Activated CD4-positive, alpha-beta memory T cell treated with anti-CD3 and anti-CD28 coated beads for 36 hours (primary cell): ENCODE measurements at regions not wholly inside any gene's neighbourhood (a gene's known extent, or its start where the extent isn't known, plus 50 kb on each side); places are given as distances from the start of the nearest gene placed in this dataset.

Source experiments
- CTCF ChIA-PET: fragments of 350-600 bp; sonication (Branson Sonifier 250); formaldehyde crosslinking; loops from one replicate; lab custom pipeline; 2021; ENCODE audit warnings: antibody characterized with exemption, inconsistent platforms; lab: Charles Lee
- POLR2A ChIA-PET: fragments of 350-600 bp; sonication (Branson Sonifier 250); formaldehyde crosslinking; loops from one replicate; lab custom pipeline; 2021; ENCODE audit warnings: antibody characterized with exemption; lab: Charles Lee
- DNase-seq: peaks from one replicate; pipeline ENCODE4 v3.0.0-alpha.2; 2020
- H3K27ac Mint-ChIP-seq: one replicate; pipeline ENCODE4 v1.8.0; 2021; ENCODE audit warnings: mixed read lengths
- H3K27me3 Mint-ChIP-seq: one replicate; pipeline ENCODE4 v1.8.0; 2021; ENCODE audit warnings: mixed read lengths
- H3K36me3 Mint-ChIP-seq: one replicate; pipeline ENCODE4 v1.8.0; 2021; ENCODE audit warnings: mixed read lengths
- H3K4me1 Mint-ChIP-seq: one replicate; pipeline ENCODE4 v1.8.0; 2021; ENCODE audit warnings: low read depth, mixed read lengths
- H3K4me3 Mint-ChIP-seq: one replicate; pipeline ENCODE4 v1.8.0; 2021; ENCODE audit warnings: mild to moderate bottlenecking, mixed read lengths
- H3K9me3 Mint-ChIP-seq: one replicate; pipeline ENCODE4 v1.8.0; 2021; ENCODE audit warnings: mixed read lengths
- intact Hi-C: fragments of 100-400 bp; cut with micrococcal nuclease; formaldehyde crosslinking; loops from one replicate; pipeline ENCODE4 v1.15.1; 2023

DNA sequence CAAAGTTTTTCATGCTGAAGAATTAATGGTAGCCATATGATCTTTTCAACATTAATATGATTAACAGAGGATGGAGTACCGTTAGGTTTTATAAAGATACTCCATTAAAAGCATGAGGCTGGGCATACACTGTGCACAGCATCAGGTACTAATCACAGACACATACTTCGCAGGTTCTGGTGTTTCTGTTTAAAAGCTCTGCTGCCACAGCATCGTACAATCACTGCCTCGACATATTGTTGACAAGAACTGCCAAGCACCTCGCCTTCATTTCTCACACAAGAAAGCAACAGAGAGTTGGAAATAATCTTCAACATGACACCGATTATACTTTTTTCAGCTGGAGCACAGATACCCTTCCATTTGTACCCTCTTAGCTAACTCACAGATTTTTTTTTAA, 753.4 kb upstream of the FAM241A start:
- H3K27me3 Mint-ChIP-seq = no peaks in the 10 kb centered on the region
- no peaks in the 10 kb centered on the region for H3K36me3 Mint-ChIP-seq
- POLR2A ChIA-PET = no interaction called here
- no peak overlapping the region for H3K4me3 Mint-ChIP-seq
- DNase-seq = no peak
- H3K4me1 Mint-ChIP-seq = no peaks in the 10 kb centered on the region
- no peak overlapping the region for H3K27ac Mint-ChIP-seq
- intact Hi-C loops = no loop called here
- H3K9me3 Mint-ChIP-seq = peaks cover 14% of the 10 kb centered on the region
- CTCF ChIA-PET = no interaction called here

DNA sequence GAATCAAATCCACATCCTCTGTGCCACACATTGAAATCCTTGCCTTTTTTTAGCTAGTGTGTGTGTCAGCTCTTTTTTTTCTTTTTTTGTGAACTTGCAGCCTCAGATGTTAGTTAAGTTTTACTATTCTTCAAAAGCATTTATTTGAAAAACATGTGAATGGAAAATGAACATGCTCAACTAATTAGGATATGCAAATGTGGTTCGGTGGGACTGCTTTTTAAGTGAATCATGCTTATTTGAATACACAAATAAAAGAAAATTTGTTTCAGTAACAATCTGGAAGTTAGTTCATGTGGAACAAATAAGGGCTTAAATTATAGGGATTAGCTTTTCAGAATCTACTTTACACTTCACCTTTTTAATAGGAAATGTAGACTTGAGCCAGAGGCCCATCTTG, 751.5 kb upstream of the FAM241A start:
- Mint-ChIP-seq H3K9me3 (peaks cover 10% of the 10 kb centered on the region), H3K4me1 (no peaks in the 10 kb centered on the region), H3K27ac (no peak overlapping the region), H3K36me3 (no peaks in the 10 kb centered on the region), H3K27me3 (no peaks in the 10 kb centered on the region), H3K4me3 (no peak overlapping the region)
- DNase-seq = no peak
- POLR2A ChIA-PET = no interaction called here
- CTCF ChIA-PET = no interaction called here
- intact Hi-C loops = no loop called here

DNA sequence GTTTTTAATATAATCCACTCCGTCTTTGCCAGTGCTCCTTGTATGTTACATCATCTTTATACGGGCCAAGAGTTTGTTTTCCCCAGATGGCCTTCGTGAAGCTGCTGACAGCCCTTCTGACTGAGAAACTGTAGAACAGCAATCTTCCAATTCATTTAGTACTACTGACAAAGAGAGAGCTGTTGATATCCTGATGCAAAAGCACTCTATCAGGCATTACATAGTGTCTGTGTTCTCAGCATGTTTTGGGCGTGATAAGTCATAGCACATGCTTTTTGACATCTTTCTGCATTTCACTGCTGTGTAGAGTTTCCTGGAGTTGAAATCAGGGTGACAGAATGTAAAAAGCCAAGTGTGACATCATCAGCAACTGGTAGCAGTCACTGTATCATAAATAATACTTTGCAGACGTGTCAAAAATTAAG, 746.3 kb upstream of the FAM241A start:
- ChIA-PET CTCF (no interaction called here), POLR2A (no interaction called here)
- Mint-ChIP-seq H3K27ac (no peak overlapping the region), H3K4me3 (no peak overlapping the region), H3K27me3 (no peaks in the 10 kb centered on the region), H3K9me3 (peaks cover 2% of the 10 kb centered on the region), H3K36me3 (no peaks in the 10 kb centered on the region), H3K4me1 (no peaks in the 10 kb centered on the region)
- DNase-seq = no peak
- intact Hi-C loops = no loop called here

DNA sequence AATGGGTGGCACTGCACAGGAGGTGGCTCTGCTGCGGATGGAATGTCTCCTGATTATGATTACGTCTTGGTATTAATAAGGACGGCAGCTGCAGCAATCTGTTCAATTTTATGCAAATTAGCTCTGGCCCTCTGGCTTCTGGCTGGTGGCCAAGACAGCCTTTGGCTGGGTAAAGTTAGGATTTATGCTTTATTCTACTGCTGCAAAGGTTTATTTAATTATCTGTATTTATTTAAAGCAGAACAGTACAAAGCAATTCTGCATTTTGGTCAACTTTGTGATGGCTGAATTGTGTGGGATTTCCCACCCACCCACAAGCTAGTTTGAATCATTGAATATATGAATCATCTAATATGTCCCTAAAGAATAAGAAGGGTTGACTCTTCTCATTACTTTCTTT, 745.6 kb upstream of the FAM241A start:
- Mint-ChIP-seq H3K4me1 (no peaks in the 10 kb centered on the region), H3K36me3 (no peaks in the 10 kb centered on the region), H3K4me3 (no peak overlapping the region), H3K9me3 (peaks cover 2% of the 10 kb centered on the region), H3K27ac (no peak overlapping the region), H3K27me3 (no peaks in the 10 kb centered on the region)
- ChIA-PET POLR2A (no interaction called here), CTCF (no interaction called here)
- no peak for DNase-seq
- intact Hi-C loops = no loop called here

DNA sequence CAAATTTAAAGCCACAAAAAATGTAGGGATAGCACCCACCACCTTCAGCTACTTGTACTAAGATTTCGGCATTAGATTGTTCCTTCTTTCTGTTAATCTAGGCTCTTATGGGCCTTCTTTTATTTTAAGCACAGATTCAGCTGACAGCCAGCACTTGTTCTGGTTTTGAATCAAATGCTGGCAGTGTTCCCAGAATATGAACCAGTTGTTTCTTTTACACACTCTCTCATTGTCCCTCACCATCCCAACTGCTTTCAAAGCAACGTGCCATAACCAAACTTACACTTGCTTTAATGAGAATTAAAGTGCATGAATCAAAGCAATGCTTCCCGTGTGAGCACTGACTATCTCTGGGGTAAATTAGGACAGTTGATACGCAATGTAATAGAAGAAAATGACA, 744.5 kb upstream of the FAM241A start:
- H3K27ac Mint-ChIP-seq = no peak overlapping the region
- DNase-seq = no peak
- ChIA-PET CTCF (no interaction called here), POLR2A (no interaction called here)
- intact Hi-C loops = no loop called here
- no peaks in the 10 kb centered on the region for H3K27me3 Mint-ChIP-seq
- peaks cover 2% of the 10 kb centered on the region for H3K9me3 Mint-ChIP-seq
- no peaks in the 10 kb centered on the region for H3K36me3 Mint-ChIP-seq
- H3K4me3 Mint-ChIP-seq = no peak overlapping the region
- no peaks in the 10 kb centered on the region for H3K4me1 Mint-ChIP-seq

DNA sequence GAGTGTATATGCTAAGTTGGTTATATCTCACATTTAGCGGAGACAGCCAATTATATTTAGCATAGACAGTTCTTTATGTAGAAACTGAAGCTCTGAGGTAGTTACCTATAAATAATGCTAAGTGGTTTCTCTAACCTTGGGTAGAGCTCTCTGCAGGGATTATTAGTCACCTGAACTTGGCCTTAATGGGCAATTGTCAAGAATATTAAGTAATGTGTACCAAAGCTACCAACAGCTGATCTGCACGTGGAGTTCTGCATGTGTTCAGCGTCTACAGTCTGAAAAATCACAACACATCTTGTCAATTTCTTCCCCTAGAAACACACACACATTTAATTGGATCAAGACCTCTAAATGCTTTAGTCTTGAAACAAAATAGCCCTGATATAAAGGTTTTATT, 740.6 kb upstream of the FAM241A start:
- Mint-ChIP-seq H3K27me3 (no peaks in the 10 kb centered on the region), H3K9me3 (peaks cover 11% of the 10 kb centered on the region), H3K27ac (no peak overlapping the region), H3K4me1 (no peaks in the 10 kb centered on the region), H3K4me3 (no peak overlapping the region), H3K36me3 (no peaks in the 10 kb centered on the region)
- DNase-seq = no peak
- ChIA-PET POLR2A (no interaction called here), CTCF (no interaction called here)
- intact Hi-C loops = no loop called here

DNA sequence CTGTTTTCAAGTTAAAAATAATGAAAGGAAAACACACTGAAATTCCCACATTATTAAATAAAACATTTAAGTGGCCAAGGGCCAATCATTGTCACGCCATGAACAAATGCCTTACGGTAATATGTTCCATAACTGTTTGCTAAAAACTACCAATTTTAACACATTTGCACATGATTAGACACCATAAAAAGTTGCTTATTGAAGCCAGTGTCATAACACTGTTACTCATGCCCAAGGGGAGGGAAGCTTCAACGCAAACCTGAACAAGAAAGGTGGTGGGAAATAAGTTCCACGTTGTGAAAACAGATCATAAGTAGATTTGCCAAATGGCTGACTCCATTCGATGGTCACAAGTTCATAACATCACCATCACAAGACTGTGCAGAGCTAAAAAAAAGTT, 739.3 kb upstream of the FAM241A start:
- H3K27ac Mint-ChIP-seq = no peak overlapping the region
- no peaks in the 10 kb centered on the region for H3K36me3 Mint-ChIP-seq
- CTCF ChIA-PET = no interaction called here

DNA sequence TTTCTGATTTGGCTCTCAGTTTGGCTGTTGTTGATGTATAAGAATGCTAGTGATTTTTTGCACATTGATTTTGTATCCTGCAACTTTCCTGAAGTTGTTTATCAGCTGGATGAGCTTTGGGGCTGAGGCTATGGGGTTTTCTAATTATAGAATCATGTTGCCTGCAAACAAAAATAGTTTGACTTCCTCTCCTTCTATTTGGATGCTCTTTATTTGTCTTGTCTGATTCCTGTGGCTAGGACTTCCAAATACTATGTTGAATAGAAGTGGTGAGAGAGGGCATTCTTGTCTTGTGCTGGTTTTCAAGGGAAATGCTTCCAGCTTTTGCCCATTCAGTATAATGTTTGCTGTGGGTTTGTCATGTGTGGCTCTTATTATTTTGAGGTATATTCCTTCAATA, 734.7 kb upstream of the FAM241A start:
- Mint-ChIP-seq H3K27ac (no peak overlapping the region), H3K27me3 (no peaks in the 10 kb centered on the region), H3K4me3 (no peak overlapping the region), H3K9me3 (peaks cover 24% of the 10 kb centered on the region), H3K36me3 (no peaks in the 10 kb centered on the region), H3K4me1 (no peaks in the 10 kb centered on the region)
- POLR2A ChIA-PET = no interaction called here
- no peak for DNase-seq
- CTCF ChIA-PET = no interaction called here
- intact Hi-C loops = no loop called here

More for the DNA sequence above, 739.3 kb upstream of the FAM241A start:
- POLR2A ChIA-PET = no interaction called here
- DNase-seq = no peak
- Mint-ChIP-seq H3K27me3 (no peaks in the 10 kb centered on the region), H3K9me3 (peaks cover 17% of the 10 kb centered on the region), H3K4me3 (no peak overlapping the region), H3K4me1 (no peaks in the 10 kb centered on the region)
- intact Hi-C loops = no loop called here

DNA sequence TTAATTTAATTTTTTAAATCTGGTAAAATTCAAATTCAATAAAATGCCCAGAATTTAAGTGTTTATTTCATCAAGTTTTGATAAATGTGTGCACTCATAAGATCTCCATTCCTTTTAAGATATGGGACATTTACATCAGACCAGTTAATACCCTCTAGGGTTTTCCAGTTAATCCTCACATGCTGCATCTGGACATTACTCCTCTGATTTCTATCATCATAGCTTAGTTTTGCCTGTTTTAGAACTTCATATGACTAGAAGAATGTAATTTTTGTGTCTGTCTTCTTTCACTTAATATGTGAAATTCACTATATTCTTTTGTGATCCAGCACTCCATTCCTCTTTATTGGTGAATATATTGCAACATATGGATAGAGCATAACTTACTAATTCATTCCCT, 727.7 kb upstream of the FAM241A start:
- Mint-ChIP-seq H3K9me3 (peaks cover 7% of the 10 kb centered on the region), H3K27me3 (no peaks in the 10 kb centered on the region), H3K36me3 (no peaks in the 10 kb centered on the region), H3K4me3 (no peak overlapping the region), H3K4me1 (no peaks in the 10 kb centered on the region), H3K27ac (no peak overlapping the region)
- CTCF ChIA-PET = no interaction called here
- POLR2A ChIA-PET = no interaction called here
- intact Hi-C loops = no loop called here
- DNase-seq = no peak

DNA sequence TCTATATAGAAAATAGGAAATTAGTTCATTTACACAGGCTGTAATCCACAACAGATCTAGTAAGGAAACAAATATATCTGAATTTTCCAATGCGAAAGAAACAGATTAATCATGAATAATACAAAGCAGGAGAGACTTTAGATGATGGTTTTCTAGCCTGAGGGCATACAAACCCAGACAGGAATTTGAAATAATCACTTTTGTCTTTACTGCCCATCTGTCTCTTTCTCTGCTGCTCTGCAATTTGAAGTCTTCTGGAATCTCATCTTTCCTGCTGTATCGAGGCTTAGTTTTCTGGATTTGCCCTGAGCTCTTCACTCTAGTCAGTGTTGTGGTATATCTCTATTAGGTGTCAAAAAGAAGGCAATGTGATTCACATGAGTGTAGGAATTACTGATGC, 711.8 kb upstream of the FAM241A start:
- H3K27me3 Mint-ChIP-seq = no peaks in the 10 kb centered on the region
- POLR2A ChIA-PET = no interaction called here
- intact Hi-C loops = no loop called here
- no peak overlapping the region for H3K4me3 Mint-ChIP-seq
- H3K9me3 Mint-ChIP-seq = peaks cover 8% of the 10 kb centered on the region
- no peak overlapping the region for H3K27ac Mint-ChIP-seq
- no peak for DNase-seq
- H3K36me3 Mint-ChIP-seq = no peaks in the 10 kb centered on the region
- CTCF ChIA-PET = no interaction called here
- no peaks in the 10 kb centered on the region for H3K4me1 Mint-ChIP-seq

DNA sequence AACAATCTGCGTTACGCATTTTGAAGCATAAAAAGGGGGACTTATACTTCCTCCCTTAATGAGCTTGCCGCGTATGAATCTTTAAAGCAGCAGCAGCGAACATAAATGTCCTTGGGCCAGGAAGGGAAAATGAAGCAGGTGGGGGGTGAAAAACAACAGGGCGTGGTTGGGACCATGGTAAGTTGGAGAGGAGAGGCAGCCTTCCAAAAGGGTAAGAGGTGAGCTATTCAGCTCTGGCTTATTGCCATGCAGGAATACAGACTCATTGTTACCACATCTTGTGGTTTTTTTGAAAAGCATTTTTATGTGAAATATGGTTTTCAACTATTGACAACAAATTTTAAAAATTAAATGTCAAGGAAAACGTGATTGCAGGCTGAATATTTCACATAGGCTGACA, 710.7 kb upstream of the FAM241A start:
- no peaks in the 10 kb centered on the region for H3K36me3 Mint-ChIP-seq
- ChIA-PET POLR2A (no interaction called here), CTCF (no interaction called here)
- no peak for DNase-seq
- no peaks in the 10 kb centered on the region for H3K4me1 Mint-ChIP-seq
- H3K27me3 Mint-ChIP-seq = no peaks in the 10 kb centered on the region
- intact Hi-C loops = no loop called here
- peaks cover 8% of the 10 kb centered on the region for H3K9me3 Mint-ChIP-seq
- H3K27ac Mint-ChIP-seq = no peak overlapping the region
- H3K4me3 Mint-ChIP-seq = no peak overlapping the region

DNA sequence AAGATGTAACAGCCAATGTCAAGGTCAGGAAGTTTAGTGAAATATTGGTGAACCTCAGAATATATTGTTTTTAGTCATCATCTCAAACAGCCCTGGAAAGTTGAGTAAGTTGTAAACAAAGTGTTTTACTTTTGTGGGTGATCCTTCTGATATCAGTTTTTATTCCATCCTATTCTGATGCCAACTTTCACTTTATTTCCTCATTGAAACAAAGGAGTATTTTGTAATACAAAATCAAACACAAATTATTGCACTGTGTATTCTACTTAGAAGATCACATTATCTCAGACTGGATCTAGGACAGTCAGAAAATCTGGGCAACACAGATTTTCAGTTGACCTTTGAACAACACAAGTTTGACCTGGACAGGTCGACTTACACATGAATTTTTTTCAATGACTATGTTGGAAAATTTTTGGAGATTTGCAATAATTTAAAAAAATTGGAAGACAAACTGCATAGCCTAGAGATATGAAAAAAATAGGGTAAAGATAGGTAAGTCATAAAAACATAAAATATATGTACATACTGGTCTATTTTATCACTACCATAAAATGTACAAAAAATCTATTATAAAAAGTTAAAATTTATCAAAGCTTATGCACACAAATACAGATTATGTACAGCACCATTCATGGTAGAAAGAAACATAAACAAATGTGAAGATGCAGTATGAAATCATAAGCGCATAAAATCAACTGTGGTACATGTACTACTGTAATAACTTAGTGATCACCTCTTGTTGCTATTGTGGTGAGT, 709.1 kb upstream of the FAM241A start:
- no peak for DNase-seq
- H3K27ac Mint-ChIP-seq = no peak overlapping the region
- POLR2A ChIA-PET = no interaction called here
- no peaks in the 10 kb centered on the region for H3K4me1 Mint-ChIP-seq
- no peaks in the 10 kb centered on the region for H3K36me3 Mint-ChIP-seq
- intact Hi-C loops = no loop called here
- no peak overlapping the region for H3K4me3 Mint-ChIP-seq
- CTCF ChIA-PET = no interaction called here
- peaks cover 9% of the 10 kb centered on the region for H3K9me3 Mint-ChIP-seq
- no peaks in the 10 kb centered on the region for H3K27me3 Mint-ChIP-seq

DNA sequence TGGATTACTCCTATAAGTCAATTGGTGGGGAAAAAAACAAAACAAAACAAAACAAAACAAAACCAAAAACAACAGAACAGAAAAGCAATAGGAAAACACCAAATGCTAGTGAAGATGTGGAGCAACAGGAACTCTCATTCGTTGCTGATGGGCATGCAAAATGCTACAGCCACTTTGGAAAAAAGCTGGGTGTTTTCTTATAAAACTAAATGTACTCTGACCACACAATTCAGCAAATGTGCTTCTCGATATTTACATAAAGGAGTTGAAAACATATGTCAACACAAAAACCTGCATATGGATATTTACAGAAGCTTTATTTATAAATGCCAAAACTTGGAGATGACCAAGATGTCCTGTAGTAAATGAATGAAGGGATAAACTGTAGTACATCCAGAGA, 703.6 kb upstream of the FAM241A start:
- ChIA-PET POLR2A (no interaction called here), CTCF (no interaction called here)
- Mint-ChIP-seq H3K27ac (no peak overlapping the region), H3K36me3 (no peaks in the 10 kb centered on the region), H3K4me3 (no peak overlapping the region), H3K9me3 (peaks cover 10% of the 10 kb centered on the region), H3K27me3 (no peaks in the 10 kb centered on the region), H3K4me1 (no peaks in the 10 kb centered on the region)
- intact Hi-C loops = no loop called here
- DNase-seq = no peak
